ENCODE measurements at regions not wholly inside any gene's neighbourhood (a gene's known extent, or its start where the extent isn't known, plus 50 kb on each side); places are given as distances from the start of the nearest gene placed in this dataset.

GRCh38 chr3:25019506-25019905, 408.6 kb upstream of the RARB start:
- no peak for DNase-seq

- DNase-seq, result no peak
These were observed 406.2 kb upstream of the RARB start for GRCh38 chr3:25021816-25022215.

GRCh38 chr3:25023876-25024275, 404.2 kb upstream of the RARB start:
- no peak for DNase-seq

GRCh38 chr3:25025236-25025635, 402.8 kb upstream of the RARB start:
- DNase-seq, result no peak

- DNase-seq, result no peak
These were observed 400.4 kb upstream of the RARB start for GRCh38 chr3:25027650-25028049.

- no peak for DNase-seq
These were observed 398.2 kb upstream of the RARB start for GRCh38 chr3:25029820-25030219.

- no peak for DNase-seq
These were observed 395.7 kb upstream of the RARB start for GRCh38 chr3:25032344-25032743.

GRCh38 chr3:25033407-25034029, 394.5 kb upstream of the RARB start:
- DNase-seq, result no peak

- no peak for DNase-seq
These were observed 392.5 kb upstream of the RARB start for GRCh38 chr3:25035526-25035925.

- DNase-seq, result peak; percentile 52
These were observed 391.4 kb upstream of the RARB start for GRCh38 chr3:25036633-25037032.

- peak; percentile 72 for DNase-seq
These were observed 391.0 kb upstream of the RARB start for GRCh38 chr3:25037049-25037547.

GRCh38 chr3:25038271-25038670, 389.8 kb upstream of the RARB start:
- DNase-seq, result no peak

GRCh38 chr3:25038922-25039321, 389.1 kb upstream of the RARB start:
- DNase-seq, result no peak

GRCh38 chr3:25040748-25041147, 387.3 kb upstream of the RARB start:
- DNase-seq, result no peak

- DNase-seq, result no peak
These were observed 386.0 kb upstream of the RARB start for GRCh38 chr3:25041871-25042584.

- DNase-seq, result no peak
These were observed 384.9 kb upstream of the RARB start for GRCh38 chr3:25043177-25043576.

- DNase-seq, result no peak
These were observed 384.3 kb upstream of the RARB start for GRCh38 chr3:25043749-25044148.

GRCh38 chr3:25044762-25045710, 383.0 kb upstream of the RARB start:
- DNase-seq, result peak; percentile 56

GRCh38 chr3:25046911-25047771, 380.9 kb upstream of the RARB start:
- DNase-seq, result no peak

- no peak for DNase-seq
These were observed 378.8 kb upstream of the RARB start for GRCh38 chr3:25049304-25049703.

- no peak for DNase-seq
These were observed 374.7 kb upstream of the RARB start for GRCh38 chr3:25053360-25053759.

GRCh38 chr3:25056036-25056755, 371.9 kb upstream of the RARB start:
- DNase-seq, result no peak
